Erythroblast (primary cell): ENCODE measurements at regions not wholly inside any gene's neighbourhood (a gene's known extent, or its start where the extent isn't known, plus 50 kb on each side); places are given as distances from the start of the nearest gene placed in this dataset.

Experiments
- GATA1 ChIP-seq: IDR thresholded peaks from 2 replicates; pipeline ENCODE4 v1.6.1; 2011; ENCODE audit warnings: low read depth, mild to moderate bottlenecking, control low read depth, low read length, moderate library complexity
- POLR2A ChIP-seq: IDR thresholded peaks from 2 replicates; pipeline ENCODE4 v1.6.1; 2011; ENCODE audit warnings: mild to moderate bottlenecking, low read length

GRCh38 chr17:37841232-37841631 is 83.0 kb upstream of the TBC1D3K start:
- no peak for TF ChIP-seq POLR2A
- TF ChIP-seq GATA1: no peak
